GM23338 (cell line): ENCODE measurements at regions not wholly inside any gene's neighbourhood (a gene's known extent, or its start where the extent isn't known, plus 50 kb on each side); places are given as distances from the start of the nearest gene placed in this dataset.

Experiments
- ATAC-seq: fragments of 200-7000 bp; cut with Tn5 transposase; 3 replicates; pipeline ENCODE4 v1.9.1; 2020
- DNase-seq: peaks from one replicate; pipeline ENCODE4 v3.0.0-alpha.2; 2015; ENCODE audit warnings: low spot score
- H2AFZ ChIP-seq: fragments of 200-600 bp; sonication (generic); 2 replicates; pipeline ENCODE4 v1.8.0; 2016; ENCODE audit warnings: antibody characterized with exemption, mild to moderate bottlenecking, moderate library complexity
- H3F3A ChIP-seq: fragments of 200-600 bp; sonication (generic); replicated peaks from 2 replicates; pipeline ENCODE4 v1.8.0; 2017; ENCODE audit warnings: antibody characterized with exemption, mixed run types, low read depth
- H3K27ac ChIP-seq: fragments of 200-600 bp; sonication (generic); 2 replicates; pipeline ENCODE4 v1.6.1; 2016; ENCODE audit warnings: low read depth
- H3K27me3 ChIP-seq: fragments of 200-600 bp; sonication (generic); 2 replicates; pipeline ENCODE4 v1.8.0; 2016; ENCODE audit warnings: mild to moderate bottlenecking, mixed run types, moderate library complexity; ENCODE audit not compliant: insufficient read depth
- H3K36me3 ChIP-seq: fragments of 200-600 bp; sonication (generic); 2 replicates; pipeline ENCODE4 v1.8.0; 2016; ENCODE audit warnings: mild to moderate bottlenecking; ENCODE audit not compliant: insufficient read depth
- H3K4me1 ChIP-seq: fragments of 200-600 bp; sonication (generic); 2 replicates; pipeline ENCODE4 v1.8.0; 2016; ENCODE audit warnings: mild to moderate bottlenecking, moderate library complexity; ENCODE audit not compliant: insufficient read depth
- H3K4me2 ChIP-seq: fragments of 200-600 bp; sonication (generic); 2 replicates; pipeline ENCODE4 v1.7.1; 2017; ENCODE audit warnings: mixed run types
- H3K4me3 ChIP-seq: fragments of 200-600 bp; sonication (generic); 2 replicates; pipeline ENCODE4 v1.6.1; 2016; ENCODE audit warnings: mixed run types
- H3K79me2 ChIP-seq: fragments of 200-600 bp; sonication (generic); replicated peaks from 2 replicates; pipeline ENCODE4 v1.8.0; 2017; ENCODE audit warnings: mild to moderate bottlenecking; ENCODE audit not compliant: insufficient read depth
- H3K9me2 ChIP-seq: fragments of 200-600 bp; sonication (generic); 2 replicates; pipeline ENCODE4 v1.8.0; 2017; ENCODE audit not compliant: insufficient read depth
- H4K20me1 ChIP-seq: fragments of 200-600 bp; sonication (generic); replicated peaks from 2 replicates; pipeline ENCODE4 v1.8.0; 2017; ENCODE audit warnings: mild to moderate bottlenecking; ENCODE audit not compliant: insufficient read depth
- H3K27ac Mint-ChIP-seq: 2 replicates; pipeline ENCODE4 v1.8.0; 2020; ENCODE audit warnings: inconsistent platforms, mild to moderate bottlenecking, moderate library complexity, mixed read lengths
- H3K27me3 Mint-ChIP-seq: 3 replicates; pipeline ENCODE4 v1.8.0; 2022; ENCODE audit warnings: low read depth, mild to moderate bottlenecking, moderate library complexity, mixed read lengths, inconsistent platforms; ENCODE audit not compliant: insufficient read depth, poor library complexity
- H3K36me3 Mint-ChIP-seq: 3 replicates; pipeline ENCODE4 v1.8.0; 2021; ENCODE audit warnings: low read depth, mild to moderate bottlenecking, inconsistent platforms, moderate library complexity, mixed read lengths
- H3K4me1 Mint-ChIP-seq: 3 replicates; pipeline ENCODE4 v1.8.0; 2020; ENCODE audit warnings: mild to moderate bottlenecking, inconsistent platforms, mixed read lengths
- H3K4me3 Mint-ChIP-seq: 3 replicates; pipeline ENCODE4 v1.8.0; 2021; ENCODE audit warnings: moderate library complexity, mild to moderate bottlenecking, inconsistent platforms, mixed read lengths
- H3K9me3 Mint-ChIP-seq: 3 replicates; pipeline ENCODE4 v1.8.0; 2020; ENCODE audit warnings: moderate library complexity, mild to moderate bottlenecking, inconsistent platforms, mixed read lengths
- CREB1 ChIP-seq: fragments of 250-450 bp; sonication (Bioruptor Pico); IDR thresholded peaks from 2 replicates; pipeline ENCODE4 v1.5.0; 2020; ENCODE audit warnings: low read depth, mild to moderate bottlenecking, moderate library complexity
- ETS1 ChIP-seq: IDR thresholded peaks from 2 replicates; pipeline ENCODE4 v1.6.1; 2016; ENCODE audit warnings: antibody characterized with exemption
- EZH2phosphoT487 ChIP-seq: fragments of 200-600 bp; sonication (generic); IDR thresholded peaks from one replicate; pipeline ENCODE4 v1.8.1; 2018; ENCODE audit warnings: antibody characterized with exemption; ENCODE audit not compliant: unreplicated experiment
- JUNB ChIP-seq: IDR thresholded peaks from one replicate; pipeline ENCODE4 v1.6.1; 2016; ENCODE audit warnings: antibody characterized with exemption; ENCODE audit not compliant: unreplicated experiment
- POLR2AphosphoS5 ChIP-seq: IDR thresholded peaks from 2 replicates; pipeline ENCODE4 v1.6.1; 2016; ENCODE audit warnings: antibody characterized with exemption, low read depth
- REST ChIP-seq: IDR thresholded peaks from one replicate; pipeline ENCODE4 v1.6.1; 2018; ENCODE audit warnings: antibody characterized with exemption; ENCODE audit not compliant: unreplicated experiment
- STAT1 ChIP-seq: IDR thresholded peaks from one replicate; pipeline ENCODE4 v1.6.1; 2016; ENCODE audit warnings: antibody characterized with exemption; ENCODE audit not compliant: unreplicated experiment
- ZNF114 ChIP-seq: fragments of 250-450 bp; sonication (Bioruptor Pico); IDR thresholded peaks from 2 replicates; pipeline ENCODE4 v1.5.0; 2020; ENCODE audit warnings: mild to moderate bottlenecking, moderate library complexity
- ZNF331 ChIP-seq: fragments of 250-450 bp; sonication (Bioruptor Pico); IDR thresholded peaks from 2 replicates; pipeline ENCODE4 v1.5.0; 2020; ENCODE audit warnings: low read depth, mild to moderate bottlenecking, moderate library complexity
- ZNF462 ChIP-seq: fragments of 250-450 bp; sonication (Bioruptor Pico); IDR thresholded peaks from 2 replicates; pipeline ENCODE4 v1.5.0; 2020; ENCODE audit warnings: mild to moderate bottlenecking, moderate library complexity

- no peak for TF ChIP-seq REST
Observed at GRCh38 chr13:108428691-108429090, 159.2 kb downstream of the TNFSF13B start (continued).

GRCh38 chr13:108433976-108434755 lies 164.6 kb downstream of the TNFSF13B start:
- H4K20me1 ChIP-seq, result no peaks in the 10 kb centered on the region
- peaks cover 4% of the 10 kb centered on the region; the same call in 1 of the 2 replicates for H3K9me2 ChIP-seq
- Mint-ChIP-seq H3K4me1 (peaks cover under 1% of the 10 kb centered on the region; the same call in 1 of the 3 replicates), H3K36me3 (no peaks in the 10 kb centered on the region), H3K9me3 (no peaks in the 10 kb centered on the region; the same call in 2 of the 3 replicates), H3K27me3 (no peaks in the 10 kb centered on the region), H3K4me3 (no peak overlapping the region), H3K27ac (no peak overlapping the region)
- no peaks in the 10 kb centered on the region for H3K36me3 ChIP-seq
- no peaks in the 10 kb centered on the region for H3K27me3 ChIP-seq
- H3K27ac ChIP-seq, result no peak overlapping the region
- no peaks in the 10 kb centered on the region for H3K4me1 ChIP-seq
- no peaks in the 10 kb centered on the region for H3K79me2 ChIP-seq
- H3F3A ChIP-seq, result no peaks in the 10 kb centered on the region
- H3K4me2 ChIP-seq, result no peak overlapping the region
- no peak for DNase-seq
- H2AFZ ChIP-seq, result no peak overlapping the region
- no peak for ATAC-seq
- H3K4me3 ChIP-seq, result no peak overlapping the region
- TF ChIP-seq ZNF462 (CRISPR knock-in tag), result no peak
- no peak for TF ChIP-seq ZNF331
- TF ChIP-seq JUNB, result no peak
- no peak for TF ChIP-seq STAT1
- no peak for TF ChIP-seq ETS1
- TF ChIP-seq REST, result no peak
- TF ChIP-seq POLR2AphosphoS5, result no peak
- TF ChIP-seq ZNF114, result no peak
- no peak for TF ChIP-seq EZH2phosphoT487
- no peak for TF ChIP-seq CREB1 (CRISPR knock-in tag)
